ENCODE measurements at regions not wholly inside any gene's neighbourhood (a gene's known extent, or its start where the extent isn't known, plus 50 kb on each side); places are given as distances from the start of the nearest gene placed in this dataset.

DNA sequence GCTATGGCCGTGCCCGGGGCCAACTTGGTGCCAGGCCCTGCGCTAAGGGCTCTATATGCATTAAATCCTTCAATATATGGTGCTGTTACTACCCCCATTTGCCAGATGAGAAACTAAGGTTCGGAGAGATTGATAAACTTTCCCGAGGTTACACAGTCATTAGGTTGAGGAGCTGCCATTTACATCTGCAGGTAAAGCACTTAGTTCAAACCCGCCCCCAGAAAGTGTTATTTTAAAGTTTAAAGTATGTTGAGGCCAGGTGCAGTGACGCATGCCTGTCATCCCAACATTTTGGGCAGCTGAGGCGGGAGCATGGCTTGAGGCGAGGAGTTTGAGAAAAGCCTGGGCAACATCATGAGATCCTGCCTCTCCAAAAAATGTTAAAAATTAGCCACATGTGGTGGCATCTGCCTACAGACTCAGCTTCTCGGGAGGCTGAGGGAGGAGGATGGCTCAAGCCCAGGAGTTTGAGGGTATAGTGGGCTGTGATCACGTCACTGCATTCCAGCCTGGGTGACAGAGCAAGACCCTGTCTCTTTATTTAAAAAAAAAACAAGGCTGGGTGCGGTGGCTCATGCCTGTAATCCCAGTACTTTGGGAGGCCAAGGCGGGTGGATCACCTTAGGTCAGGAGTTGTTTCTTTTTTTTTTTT is 264.7 kb downstream of the PARN start:
- Histone ChIP-seq H3K36me3 (ENCODE audit: control insufficient read depth in 4 of 4, insufficient read depth in 3 of 4, low read depth in 1 of 4, low read length in 3 of 4) (no peaks in the 10 kb centered on the region), H3K9me3 (ENCODE audit: control insufficient read depth in 4 of 4, low read length in 3 of 4) (no peaks in the 10 kb centered on the region), H3K4me1 (ENCODE audit: control insufficient read depth in 4 of 4, insufficient read depth in 4 of 4, low read length in 3 of 4) (no peaks in the 10 kb centered on the region), H3K27ac (ENCODE audit: low read depth in 1 of 2, low read length in 2 of 2) (no peak overlapping the region), H3K27me3 (ENCODE audit: control insufficient read depth in 4 of 4, insufficient read depth in 4 of 4, low read length in 3 of 4) (no peaks in the 10 kb centered on the region), H3K9ac (ENCODE audit: low read depth in 1 of 2, low read length in 2 of 2) (no peak overlapping the region), H3K4me3 (ENCODE audit: low read depth in 1 of 3, low read length in 3 of 3) (no peak overlapping the region)
- WGBS = 93% methylated on average over 13 of the region's 13 CpGs
- TF ChIP-seq TAF1 (conservative IDR thresholded peaks at IDR 0.05) (no peak), SP1 (IDR thresholded peaks at IDR 0.05) (no peak), ATF3 (IDR thresholded peaks at IDR 0.05) (no peak), HNF4G (IDR thresholded peaks at IDR 0.05) (no peak), YY1 (IDR thresholded peaks at IDR 0.05) (no peak), JUND (IDR thresholded peaks at IDR 0.05) (no peak), CTCF (IDR thresholded peaks at IDR 0.05; ENCODE audit: low read depth, low read length, missing input control) (no peak), GABPA (IDR thresholded peaks at IDR 0.05 in 1 of 2, conservative IDR thresholded peaks at IDR 0.05 in 1 of 2) (no peak), MAX (IDR thresholded peaks at IDR 0.05) (no peak), RAD21 (IDR thresholded peaks at IDR 0.05) (no peak), EGR1 (IDR thresholded peaks at IDR 0.05; ENCODE audit: low read depth in 2 of 2) (no peak), ZBTB33 (IDR thresholded peaks at IDR 0.05) (no peak)
- DNase-seq (ENCODE audit: low spot score) = no peak

DNA sequence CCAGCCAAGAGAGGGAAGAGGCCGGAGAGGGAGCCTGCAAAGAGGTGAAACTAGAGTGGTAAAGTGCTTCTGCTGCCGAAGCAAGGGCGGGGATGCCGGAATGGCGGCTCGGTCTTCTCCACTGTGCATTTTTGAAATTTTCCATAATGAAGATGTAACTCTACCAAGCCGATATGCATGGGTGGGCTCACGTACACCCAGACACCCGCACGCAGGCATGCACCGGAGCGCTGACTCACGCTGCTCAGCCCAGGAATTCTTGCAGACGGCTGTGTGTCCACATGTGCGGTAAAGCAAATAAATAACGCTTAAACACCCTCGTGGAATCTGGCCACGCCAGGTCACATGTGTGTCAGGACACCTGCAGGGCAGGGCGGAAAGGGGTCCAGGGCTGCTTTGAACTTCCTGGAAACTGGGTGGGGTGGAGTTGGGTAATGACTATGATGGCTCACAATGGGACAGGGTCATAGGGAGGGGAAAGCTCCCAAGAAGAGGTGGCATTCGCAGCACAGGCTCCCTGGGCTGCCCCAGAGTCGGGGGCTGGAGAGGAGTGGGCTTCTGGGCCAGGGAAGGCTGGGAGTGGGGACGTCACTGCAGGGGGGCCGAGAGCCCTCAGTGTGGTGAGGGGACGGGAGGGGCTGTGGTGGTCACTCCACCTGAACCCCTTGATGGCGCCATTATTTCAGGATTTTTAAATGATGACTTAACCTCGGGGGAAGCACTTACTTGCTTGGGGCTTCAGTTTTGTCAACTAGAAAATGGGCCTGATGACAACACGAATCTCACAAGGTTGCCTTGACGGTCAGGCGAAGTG is 265.5 kb downstream of the PARN start:
- no peaks in the 10 kb centered on the region for H3K4me1 ChIP-seq (ENCODE audit: control insufficient read depth in 4 of 4, insufficient read depth in 4 of 4, low read length in 3 of 4)
- no peak overlapping the region for H3K9ac ChIP-seq (ENCODE audit: low read depth in 1 of 2, low read length in 2 of 2)
- DNase-seq (ENCODE audit: low spot score) = no peak
- TF ChIP-seq HNF4A (conservative IDR thresholded peaks at IDR 0.05) = no peak
- no peak for TF ChIP-seq CTCF (IDR thresholded peaks at IDR 0.05; ENCODE audit: low read depth, low read length, missing input control)
- TF ChIP-seq SP1 (IDR thresholded peaks at IDR 0.05) = no peak
- no peak for TF ChIP-seq FOXA2 (IDR thresholded peaks at IDR 0.05)
- no peak for TF ChIP-seq GABPA (IDR thresholded peaks at IDR 0.05 in 1 of 2, conservative IDR thresholded peaks at IDR 0.05 in 1 of 2)
- no peak for TF ChIP-seq TAF1 (conservative IDR thresholded peaks at IDR 0.05)
- TF ChIP-seq YY1 (IDR thresholded peaks at IDR 0.05) = no peak
- no peak for TF ChIP-seq RXRA (IDR thresholded peaks at IDR 0.05)
- no peak overlapping the region for H3K4me3 ChIP-seq (ENCODE audit: low read depth in 1 of 3, low read length in 3 of 3)
- H3K27me3 ChIP-seq (ENCODE audit: control insufficient read depth in 4 of 4, insufficient read depth in 4 of 4, low read length in 3 of 4) = no peaks in the 10 kb centered on the region
- 78% methylated on average over 29 of the region's 29 CpGs for WGBS
- no peaks in the 10 kb centered on the region for H3K9me3 ChIP-seq (ENCODE audit: control insufficient read depth in 4 of 4, low read length in 3 of 4)
- H3K36me3 ChIP-seq (ENCODE audit: control insufficient read depth in 4 of 4, insufficient read depth in 3 of 4, low read depth in 1 of 4, low read length in 3 of 4) = no peaks in the 10 kb centered on the region
- no peak overlapping the region for H3K27ac ChIP-seq (ENCODE audit: low read depth in 1 of 2, low read length in 2 of 2)
